ENCODE measurements at regions not wholly inside any gene's neighbourhood (a gene's known extent, or its start where the extent isn't known, plus 50 kb on each side); places are given as distances from the start of the nearest gene placed in this dataset.

DNA sequence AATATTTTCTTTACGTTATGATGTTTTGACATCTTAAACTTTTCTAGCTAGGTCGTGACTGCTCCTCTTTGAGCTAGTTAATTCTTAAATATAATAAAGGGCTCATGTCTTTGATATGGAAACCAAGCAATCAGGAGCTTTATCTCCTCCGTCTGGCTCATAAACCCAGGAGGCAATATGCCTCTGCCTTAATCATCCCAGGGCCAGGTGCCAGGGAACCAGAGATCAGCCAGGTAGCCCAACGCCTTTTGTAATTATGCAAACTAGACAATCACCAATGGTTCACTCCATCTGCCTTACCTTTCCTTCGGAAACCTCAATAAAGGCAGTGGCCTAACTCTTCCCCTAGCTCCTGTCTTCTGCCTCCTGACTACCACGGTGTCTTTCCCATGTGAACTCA lies 213.7 kb downstream of the KCNJ3 start:
- H4K20me1 ChIP-seq (replicated peaks; ENCODE audit: control insufficient read depth, insufficient read depth, low read length), result no peaks in the 10 kb centered on the region
- H3K36me3 ChIP-seq (ENCODE audit: control insufficient read depth, insufficient read depth, low read length), result no peaks in the 10 kb centered on the region
- H3K4me2 ChIP-seq (ENCODE audit: insufficient read depth, low read length), result no peak overlapping the region
- no peaks in the 10 kb centered on the region for H3K9me1 ChIP-seq (ENCODE audit: control insufficient read depth, insufficient read depth, low read length)
- no peak overlapping the region for H3K4me3 ChIP-seq
- DNase-seq (ENCODE audit: extremely low read depth in 1 of 4, low spot score in 3 of 4), result no peak
- no peaks in the 10 kb centered on the region for H3K4me1 ChIP-seq (replicated peaks in 1 of 2; ENCODE audit: control insufficient read depth in 2 of 2, insufficient read depth in 2 of 2, low read length in 2 of 2)
- H2AFZ ChIP-seq (ENCODE audit: low read depth, low read length), result no peak overlapping the region
- no peak for ATAC-seq
- ChIA-PET CTCF (ENCODE audit: low intra/inter-chr PET ratio) (no interaction called here), POLR2A (no interaction called here)
- no peaks in the 10 kb centered on the region for H3K27me3 ChIP-seq (ENCODE audit: control insufficient read depth in 2 of 2, insufficient read depth in 2 of 2, low read length in 2 of 2)
- H3K79me2 ChIP-seq (ENCODE audit: control insufficient read depth, insufficient read depth, low read length), result no peaks in the 10 kb centered on the region
- in situ Hi-C loops (cut with MboI) (no loop called here), intact Hi-C loops (cut with micrococcal nuclease) (no loop called here)
- no peak overlapping the region for H3K9ac ChIP-seq (ENCODE audit: insufficient read depth in 1 of 2, low read depth in 2 of 2, low read length in 2 of 2)
- no peak overlapping the region for H3K27ac ChIP-seq (ENCODE audit: extremely low read depth, low read depth, low read length)
- WGBS (ENCODE audit: insufficient coverage, low coverage, missing lambda C conversion rate), result under 1% methylated on average over 6 of the region's 6 CpGs
- H3K9me3 ChIP-seq (replicated peaks; ENCODE audit: control insufficient read depth, insufficient read depth, low read depth, low read length), result no peaks in the 10 kb centered on the region; the same call in none of the 2 replicates
- BruUV-seq (replicated peaks), result no TSS peak
- no peak for FAIRE-seq
- no peak for TF ChIP-seq ZBTB7A (IDR thresholded peaks at IDR 0.05; ENCODE audit: borderline replicate concordance, control insufficient read depth, low read depth, low read length)
- no peak for TF ChIP-seq ZFP36 (IDR thresholded peaks at IDR 0.05; ENCODE audit: low read depth, low read length, partially characterized antibody)
- no peak for TF ChIP-seq JUNB (CRISPR knock-in tag; conservative IDR thresholded peaks at IDR 0.05)
- no peak for TF ChIP-seq STAG1 (CRISPR knock-in tag; IDR thresholded peaks at IDR 0.05; ENCODE audit: borderline replicate concordance)
- TF ChIP-seq MBD2 (IDR thresholded peaks at IDR 0.05; ENCODE audit: borderline replicate concordance, low read depth), result no peak
- TF ChIP-seq ETV5 (CRISPR knock-in tag; IDR thresholded peaks at IDR 0.05; ENCODE audit: low read depth), result no peak
- TF ChIP-seq TCF7 (IDR thresholded peaks at IDR 0.05; ENCODE audit: borderline replicate concordance), result no peak
- TF ChIP-seq, protein P1, sequence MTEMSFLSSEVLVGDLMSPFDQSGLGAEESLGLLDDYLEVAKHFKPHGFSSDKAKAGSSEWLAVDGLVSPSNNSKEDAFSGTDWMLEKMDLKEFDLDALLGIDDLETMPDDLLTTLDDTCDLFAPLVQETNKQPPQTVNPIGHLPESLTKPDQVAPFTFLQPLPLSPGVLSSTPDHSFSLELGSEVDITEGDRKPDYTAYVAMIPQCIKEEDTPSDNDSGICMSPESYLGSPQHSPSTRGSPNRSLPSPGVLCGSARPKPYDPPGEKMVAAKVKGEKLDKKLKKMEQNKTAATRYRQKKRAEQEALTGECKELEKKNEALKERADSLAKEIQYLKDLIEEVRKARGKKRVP (CRISPR knock-in tag; IDR thresholded peaks at IDR 0.05), result no peak
- TF ChIP-seq KDM5B (IDR thresholded peaks at IDR 0.05; ENCODE audit: insufficient replicate concordance, low read depth, low read length), result no peak
- no peak for TF ChIP-seq RCOR1 (IDR thresholded peaks at IDR 0.05; ENCODE audit: borderline replicate concordance in 1 of 2, low read depth in 2 of 2, low read length in 2 of 2)
- TF ChIP-seq CHD1 (IDR thresholded peaks at IDR 0.05; ENCODE audit: low read length), result no peak
- no peak for TF ChIP-seq DIDO1 (tag; IDR thresholded peaks at IDR 0.05; ENCODE audit: low read depth)
- no peak for TF ChIP-seq HOMEZ (CRISPR knock-in tag; IDR thresholded peaks at IDR 0.05)
- TF ChIP-seq, protein P2, sequence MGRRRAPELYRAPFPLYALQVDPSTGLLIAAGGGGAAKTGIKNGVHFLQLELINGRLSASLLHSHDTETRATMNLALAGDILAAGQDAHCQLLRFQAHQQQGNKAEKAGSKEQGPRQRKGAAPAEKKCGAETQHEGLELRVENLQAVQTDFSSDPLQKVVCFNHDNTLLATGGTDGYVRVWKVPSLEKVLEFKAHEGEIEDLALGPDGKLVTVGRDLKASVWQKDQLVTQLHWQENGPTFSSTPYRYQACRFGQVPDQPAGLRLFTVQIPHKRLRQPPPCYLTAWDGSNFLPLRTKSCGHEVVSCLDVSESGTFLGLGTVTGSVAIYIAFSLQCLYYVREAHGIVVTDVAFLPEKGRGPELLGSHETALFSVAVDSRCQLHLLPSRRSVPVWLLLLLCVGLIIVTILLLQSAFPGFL (CRISPR knock-in tag; IDR thresholded peaks at IDR 0.05), result no peak
- TF ChIP-seq ARID2 (IDR thresholded peaks at IDR 0.05), result no peak
- TF ChIP-seq MXD1 (CRISPR knock-in tag; IDR thresholded peaks at IDR 0.05; ENCODE audit: borderline replicate concordance, poor library complexity, severe bottlenecking), result no peak
- TF ChIP-seq, protein P3, sequence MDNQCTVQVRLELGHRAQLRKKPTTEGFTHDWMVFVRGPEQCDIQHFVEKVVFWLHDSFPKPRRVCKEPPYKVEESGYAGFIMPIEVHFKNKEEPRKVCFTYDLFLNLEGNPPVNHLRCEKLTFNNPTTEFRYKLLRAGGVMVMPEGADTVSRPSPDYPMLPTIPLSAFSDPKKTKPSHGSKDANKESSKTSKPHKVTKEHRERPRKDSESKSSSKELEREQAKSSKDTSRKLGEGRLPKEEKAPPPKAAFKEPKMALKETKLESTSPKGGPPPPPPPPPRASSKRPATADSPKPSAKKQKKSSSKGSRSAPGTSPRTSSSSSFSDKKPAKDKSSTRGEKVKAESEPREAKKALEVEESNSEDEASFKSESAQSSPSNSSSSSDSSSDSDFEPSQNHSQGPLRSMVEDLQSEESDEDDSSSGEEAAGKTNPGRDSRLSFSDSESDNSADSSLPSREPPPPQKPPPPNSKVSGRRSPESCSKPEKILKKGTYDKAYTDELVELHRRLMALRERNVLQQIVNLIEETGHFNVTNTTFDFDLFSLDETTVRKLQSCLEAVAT (IDR thresholded peaks at IDR 0.05), result no peak

Data from K562 (cell line).